Gastrocnemius medialis (tissue), 4 donors: ENCODE measurements at regions not wholly inside any gene's neighbourhood (a gene's known extent, or its start where the extent isn't known, plus 50 kb on each side); places are given as distances from the start of the nearest gene placed in this dataset.

Experiments
- ATAC-seq, 2 donors: fragments of 150-250 bp; one replicate each; pipeline ENCODE4 v1.9.1; 2016
- DNase-seq, 2 donors: peaks; one replicate each; pipeline ENCODE4 v3.0.0-alpha.2; 2019
- H3K27ac ChIP-seq, 4 donors: fragments of 200-600 bp; sonication (generic); 1 replicate in 1 of 4; 2 replicates in 3 of 4; pipeline ENCODE4 v1.5.1; 2016 to 2018; ENCODE audit warnings: mild to moderate bottlenecking in 2 of 4, moderate library complexity in 1 of 4
- H3K27me3 ChIP-seq, 3 donors: fragments of 200-600 bp; sonication (generic) in 2 of 3; 1 replicate in 1 of 3; 2 replicates in 2 of 3; pipeline versions ENCODE4 v1.5.1 to v1.6.0; 2016 to 2019; ENCODE audit warnings: mild to moderate bottlenecking in 1 of 3, moderate library complexity in 1 of 3
- H3K36me3 ChIP-seq, 2 donors: fragments of 200-600 bp; sonication (generic) in 1 of 2; one replicate each; pipeline ENCODE4 v1.5.1; 2017 to 2018
- H3K4me1 ChIP-seq, 2 donors: fragments of 200-600 bp; sonication (generic) in 1 of 2; one replicate each; pipeline ENCODE4 v1.5.1; 2016 to 2017; ENCODE audit warnings: mild to moderate bottlenecking in 2 of 2
- H3K4me3 ChIP-seq, 4 donors: fragments of 200-600 bp; sonication (generic) in 3 of 4; 1 replicate in 1 of 4; 2 replicates in 3 of 4; pipeline ENCODE4 v1.5.1; 2016 to 2019; ENCODE audit warnings: mild to moderate bottlenecking in 2 of 4
- H3K9me3 ChIP-seq, 3 donors: fragments of 200-600 bp; sonication (generic) in 2 of 3; 1 replicate in 1 of 3; 2 replicates in 2 of 3; pipeline ENCODE4 v1.5.1; 2016 to 2019
- POLR2A ChIP-seq, 2 donors: fragments of 450-650 bp; IDR thresholded peaks; one replicate each; pipeline ENCODE4 v1.6.1; 2017; ENCODE audit warnings: antibody characterized with exemption in 2 of 2, mild to moderate bottlenecking in 2 of 2, moderate library complexity in 2 of 2
- in situ Hi-C, 4 donors: fragments of 200-750 bp; cut with MboI; loops; one replicate each; pipeline versions ENCODE4 v1.15.0 to v1.8.0; 2017; ENCODE audit warnings: low sequenced_read_pairs in 4 of 4
- intact Hi-C: fragments of 100-400 bp; cut with DNase I; formaldehyde crosslinking; loops from one replicate; pipeline ENCODE4 v1.15.1; 2023; ENCODE audit warnings: low total_unique reads
- TF ChIP-seq, protein P1 (sequence below), 5 experiments: fragments of 450-650 bp in 3 of 5; fragments of 200-600 bp in 2 of 5; sonication (generic) in 2 of 5; IDR thresholded peaks in 4 of 5; conservative IDR thresholded peaks in 1 of 5; 1 replicate in 4 of 5; 2 replicates in 1 of 5; pipeline ENCODE4 v1.5.1; 2016 to 2019; ENCODE audit warnings: antibody characterized with exemption in 5 of 5, mild to moderate bottlenecking in 3 of 5, moderate library complexity in 3 of 5

DNA sequence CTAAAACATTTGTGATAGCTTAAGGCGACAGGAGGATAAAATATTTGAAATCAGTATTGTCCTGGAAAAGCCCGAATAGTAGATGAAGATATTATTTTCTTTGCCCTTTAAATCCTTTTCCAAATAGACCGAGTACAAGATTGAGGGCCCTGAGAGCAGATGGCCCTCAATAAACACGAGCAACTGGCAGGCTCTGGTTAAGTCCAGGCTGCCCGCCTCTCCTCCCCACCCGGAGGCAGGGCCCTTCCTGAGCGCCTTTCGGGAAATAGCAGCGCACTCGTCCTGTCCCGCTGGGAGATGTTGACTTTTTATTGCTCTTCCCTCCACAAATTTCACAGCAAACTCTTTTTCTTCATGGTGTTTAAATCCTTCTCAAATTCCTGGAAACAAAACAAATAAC lies 50.8 kb upstream of the MAX start:
- in situ Hi-C loops: loop anchor here in 1 of 4 donors (25.0 kb wide), 2 partner anchors 684 to 809 kb away; no protein-coding TSS in a partner anchor
- H3K4me1 ChIP-seq: peaks cover 4 to 8% of the 10 kb centered on the region in 2 donors
- ATAC-seq (no peak), DNase-seq (no peak)
- TF ChIP-seq, protein P1, sequence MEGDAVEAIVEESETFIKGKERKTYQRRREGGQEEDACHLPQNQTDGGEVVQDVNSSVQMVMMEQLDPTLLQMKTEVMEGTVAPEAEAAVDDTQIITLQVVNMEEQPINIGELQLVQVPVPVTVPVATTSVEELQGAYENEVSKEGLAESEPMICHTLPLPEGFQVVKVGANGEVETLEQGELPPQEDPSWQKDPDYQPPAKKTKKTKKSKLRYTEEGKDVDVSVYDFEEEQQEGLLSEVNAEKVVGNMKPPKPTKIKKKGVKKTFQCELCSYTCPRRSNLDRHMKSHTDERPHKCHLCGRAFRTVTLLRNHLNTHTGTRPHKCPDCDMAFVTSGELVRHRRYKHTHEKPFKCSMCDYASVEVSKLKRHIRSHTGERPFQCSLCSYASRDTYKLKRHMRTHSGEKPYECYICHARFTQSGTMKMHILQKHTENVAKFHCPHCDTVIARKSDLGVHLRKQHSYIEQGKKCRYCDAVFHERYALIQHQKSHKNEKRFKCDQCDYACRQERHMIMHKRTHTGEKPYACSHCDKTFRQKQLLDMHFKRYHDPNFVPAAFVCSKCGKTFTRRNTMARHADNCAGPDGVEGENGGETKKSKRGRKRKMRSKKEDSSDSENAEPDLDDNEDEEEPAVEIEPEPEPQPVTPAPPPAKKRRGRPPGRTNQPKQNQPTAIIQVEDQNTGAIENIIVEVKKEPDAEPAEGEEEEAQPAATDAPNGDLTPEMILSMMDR (IDR thresholded peaks at IDR 0.05 in 4 of 5, conservative IDR thresholded peaks at IDR 0.05 in 1 of 5): no peak
- TF ChIP-seq POLR2A (IDR thresholded peaks at IDR 0.05): no peak
- H3K27ac ChIP-seq: no peak overlapping the region
- no peaks in the 10 kb centered on the region for H3K36me3 ChIP-seq
- intact Hi-C loops: no loop called here
- H3K4me3 ChIP-seq: no peak overlapping the region
- no peaks in the 10 kb centered on the region for H3K27me3 ChIP-seq
- H3K9me3 ChIP-seq: no peaks in the 10 kb centered on the region

DNA sequence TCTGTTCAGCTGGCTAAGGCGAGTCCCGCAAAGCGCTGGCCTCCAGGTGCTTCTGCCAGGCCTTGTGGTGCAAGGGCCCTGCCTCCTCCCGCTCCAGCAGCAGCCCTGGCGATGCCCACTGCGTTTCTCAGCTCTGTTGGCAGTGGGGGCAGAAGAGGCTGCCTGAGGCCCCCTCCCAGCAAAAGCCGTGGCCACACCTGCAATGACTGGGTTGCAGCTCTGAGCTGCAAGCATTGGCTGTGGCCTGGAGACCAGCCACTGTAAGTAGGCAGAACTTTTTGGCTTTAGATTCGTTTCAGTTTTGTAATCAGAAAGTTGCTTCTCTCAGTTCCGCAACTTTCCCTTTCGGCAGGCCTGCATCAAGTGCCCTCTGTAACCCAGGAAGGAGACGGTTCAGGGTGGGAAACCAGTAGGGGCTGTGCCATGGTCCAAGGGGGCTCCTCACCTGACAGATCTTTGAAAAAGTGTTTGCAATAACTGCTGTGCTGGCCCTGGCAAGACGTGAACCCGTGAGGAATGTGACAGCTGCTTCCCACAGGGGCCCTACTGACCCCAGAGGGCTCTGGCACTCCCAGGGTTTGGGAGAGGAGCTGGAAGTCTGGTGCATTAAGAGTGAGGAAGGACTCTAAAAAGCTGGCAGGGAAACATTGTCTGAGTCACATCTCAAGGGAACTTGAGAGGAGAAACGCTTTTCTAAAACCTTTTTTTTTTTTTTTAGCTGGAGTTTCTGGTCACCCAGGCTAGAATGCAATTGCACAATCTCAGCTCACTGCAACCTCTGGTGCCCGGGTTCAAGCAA lies 54.5 kb upstream of the MAX start:
- H3K36me3 ChIP-seq: no peaks in the 10 kb centered on the region
- peak; percentile 75 to 91 for ATAC-seq
- H3K27me3 ChIP-seq: no peaks in the 10 kb centered on the region
- peak overlapping the region; percentile 55 to 80 (median 66) for H3K27ac ChIP-seq
- intact Hi-C loops (loop anchor here (2.0 kb wide), 1 partner anchor 170 kb away; the partner anchor contains the start of gene FNTB), in situ Hi-C loops (loop anchor here in 1 of 4 donors (25.0 kb wide), 2 partner anchors 681 to 806 kb away; no protein-coding TSS in a partner anchor)
- peak; percentile 14 to 44 for DNase-seq
- peak overlapping the region in 1 of 4 donors; percentile 9 for H3K4me3 ChIP-seq
- H3K9me3 ChIP-seq: no peaks in the 10 kb centered on the region
- H3K4me1 ChIP-seq: peaks cover 4 to 8% of the 10 kb centered on the region in 2 donors
- TF ChIP-seq, protein P1 (IDR thresholded peaks at IDR 0.05 in 4 of 5, conservative IDR thresholded peaks at IDR 0.05 in 1 of 5): no peak
- TF ChIP-seq POLR2A (IDR thresholded peaks at IDR 0.05): no peak

DNA sequence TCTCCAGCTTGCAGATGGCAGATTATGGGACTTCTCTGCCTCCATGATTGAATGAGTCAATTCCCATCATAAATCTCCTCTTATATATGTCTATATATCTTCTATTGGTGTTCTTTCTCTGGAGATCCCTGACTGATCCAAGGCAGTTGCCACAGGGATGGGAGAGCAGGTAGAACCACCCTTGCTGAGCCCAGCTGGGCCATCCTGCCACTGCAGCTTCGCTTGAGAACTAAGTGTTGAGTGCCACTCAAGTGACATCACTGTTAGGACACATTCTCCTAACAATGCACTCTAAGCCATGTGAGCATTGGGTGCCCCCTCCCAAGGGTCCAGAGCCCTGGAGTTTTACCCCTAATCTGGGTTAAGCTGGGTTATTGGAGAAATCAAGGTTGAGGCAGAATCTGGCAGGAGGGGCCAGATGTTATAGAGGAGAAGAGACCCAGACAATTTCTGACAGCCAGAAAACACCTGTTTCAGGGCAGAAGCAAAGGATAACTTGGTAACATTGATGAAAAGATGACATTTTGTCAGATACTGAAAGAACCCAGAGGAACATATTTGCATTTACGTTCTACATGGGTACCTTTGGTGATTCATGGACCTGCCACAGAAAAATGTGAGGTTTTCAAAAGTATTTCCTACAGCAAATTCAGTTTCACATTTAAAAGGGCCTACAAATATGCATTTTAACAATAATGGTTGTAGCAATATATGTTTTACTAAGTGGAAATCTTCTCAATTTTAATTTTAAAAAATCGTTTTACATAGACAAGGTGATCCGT lies 57.2 kb upstream of the MAX start:
- DNase-seq (no peak), ATAC-seq (no peak)
- Histone ChIP-seq H3K4me1 (peaks cover 4 to 8% of the 10 kb centered on the region in 2 donors), H3K36me3 (no peaks in the 10 kb centered on the region), H3K4me3 (no peak overlapping the region), H3K9me3 (no peaks in the 10 kb centered on the region), H3K27ac (no peak overlapping the region), H3K27me3 (no peaks in the 10 kb centered on the region)
- intact Hi-C loops: no loop called here
- TF ChIP-seq POLR2A (IDR thresholded peaks at IDR 0.05): no peak
- TF ChIP-seq, protein P1 (IDR thresholded peaks at IDR 0.05 in 4 of 5, conservative IDR thresholded peaks at IDR 0.05 in 1 of 5): no peak
- in situ Hi-C loops: loop anchor here (5.0 to 25.0 kb wide), 6 partner anchors 215 to 805 kb away; no protein-coding TSS in a partner anchor

DNA sequence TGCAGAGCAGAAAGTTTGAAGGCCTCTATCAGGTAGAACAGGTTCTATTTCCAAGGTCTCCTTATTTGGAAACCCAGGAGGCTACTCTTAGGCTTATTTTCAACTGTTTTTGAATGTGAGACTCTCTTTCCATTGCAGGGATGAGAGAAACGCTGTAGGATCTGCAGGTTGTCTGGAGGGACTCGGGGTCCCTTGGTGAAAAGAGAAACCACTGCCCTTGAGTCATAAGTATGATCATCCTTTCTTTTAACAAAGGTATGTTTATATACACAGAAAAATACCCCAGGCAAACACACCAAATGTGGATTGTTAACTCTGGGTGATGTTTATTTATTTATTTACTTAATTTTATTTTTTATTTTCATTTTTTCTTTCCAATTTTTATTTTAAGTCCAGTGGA lies 57.8 kb upstream of the MAX start:
- Histone ChIP-seq H3K27ac (no peak overlapping the region), H3K27me3 (no peaks in the 10 kb centered on the region), H3K4me1 (peaks cover 4 to 8% of the 10 kb centered on the region in 2 donors), H3K36me3 (no peaks in the 10 kb centered on the region), H3K4me3 (no peak overlapping the region), H3K9me3 (no peaks in the 10 kb centered on the region)
- TF ChIP-seq, protein P1 (IDR thresholded peaks at IDR 0.05 in 4 of 5, conservative IDR thresholded peaks at IDR 0.05 in 1 of 5): no peak
- TF ChIP-seq POLR2A (IDR thresholded peaks at IDR 0.05): no peak
- in situ Hi-C loops (loop anchor here (5.0 to 25.0 kb wide), 6 partner anchors 215 to 805 kb away; no protein-coding TSS in a partner anchor), intact Hi-C loops (no loop called here)
- no peak for DNase-seq
- no peak for ATAC-seq
